Cerebellar cortex (tissue), 1 donor: ENCODE measurements at regions not wholly inside any gene's neighbourhood (a gene's known extent, or its start where the extent isn't known, plus 50 kb on each side); places are given as distances from the start of the nearest gene placed in this dataset.

ENCODE experiments used
- DNase-seq: peaks from one replicate; pipeline ENCODE4 v3.0.0-alpha.2; 2015; ENCODE audit warnings: low spot score

DNA sequence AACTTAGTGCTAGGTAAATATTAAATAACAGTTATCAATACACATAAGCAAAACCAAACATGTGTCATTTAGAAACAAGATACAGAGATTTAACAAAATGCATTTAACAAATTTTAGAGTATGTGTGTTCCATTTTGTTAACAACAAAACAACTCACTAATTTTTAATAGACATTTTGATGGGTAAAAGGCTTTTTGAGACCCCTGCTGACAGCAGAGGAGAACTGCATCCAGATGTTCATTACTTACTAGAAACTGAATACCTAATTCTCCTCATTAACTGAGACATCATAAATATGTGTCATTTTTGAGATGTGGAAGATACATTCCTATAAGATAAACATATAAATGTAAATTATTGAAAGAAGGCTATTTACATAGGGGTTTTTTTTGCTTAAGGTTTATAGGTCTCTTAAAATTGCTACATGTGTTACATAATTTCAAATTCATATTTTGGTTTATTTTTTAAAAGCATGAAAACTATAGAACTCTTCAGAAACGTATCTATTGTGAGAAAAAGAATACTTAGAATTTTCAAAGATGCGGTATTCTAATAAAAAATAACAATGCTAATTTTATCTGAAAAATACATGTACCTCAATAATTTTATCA is 1009.8 kb downstream of the TUSC7 start:
- DNase-seq: no peak

DNA sequence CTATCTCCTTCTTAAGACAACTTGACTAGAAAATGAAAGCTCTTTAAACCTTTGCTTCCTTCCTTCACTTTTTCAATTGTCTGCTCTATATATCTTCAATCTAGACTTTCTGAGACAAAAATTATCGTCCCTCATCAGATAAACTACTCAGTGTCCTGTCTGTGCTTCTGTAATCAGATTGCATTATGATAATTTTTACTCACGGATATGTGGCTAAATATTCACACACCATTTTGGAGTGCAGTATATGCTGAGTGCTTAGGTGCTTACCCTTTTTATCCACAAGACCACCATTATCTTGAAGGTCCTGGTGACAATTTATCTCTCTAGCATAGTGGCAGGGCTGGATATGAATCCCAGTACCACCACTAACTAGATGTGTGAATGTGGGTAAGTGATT is 1012.3 kb downstream of the TUSC7 start:
- no peak for DNase-seq

DNA sequence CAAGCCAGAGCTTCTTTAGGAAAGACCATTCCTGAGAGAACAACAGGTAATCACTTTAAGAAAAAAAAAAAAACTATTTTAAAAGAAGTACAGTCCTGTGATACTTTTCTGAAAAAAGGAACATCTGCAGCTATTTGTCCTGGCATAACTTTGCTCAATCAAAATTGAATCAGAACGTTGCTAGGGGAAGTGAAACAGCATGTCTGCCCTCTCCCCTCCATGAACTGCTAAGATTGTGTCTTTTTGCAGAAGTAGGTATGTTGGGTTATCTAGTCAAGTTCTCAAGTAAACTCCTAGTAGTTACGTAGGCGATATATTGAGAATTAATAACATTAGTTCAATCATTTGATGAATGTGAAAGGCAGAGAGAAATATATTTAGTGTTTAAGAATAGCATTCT is 1013.3 kb downstream of the TUSC7 start:
- DNase-seq: no peak

GRCh38 chr3:117723825-117724224 is 1014.2 kb downstream of the TUSC7 start:
- no peak for DNase-seq

DNA sequence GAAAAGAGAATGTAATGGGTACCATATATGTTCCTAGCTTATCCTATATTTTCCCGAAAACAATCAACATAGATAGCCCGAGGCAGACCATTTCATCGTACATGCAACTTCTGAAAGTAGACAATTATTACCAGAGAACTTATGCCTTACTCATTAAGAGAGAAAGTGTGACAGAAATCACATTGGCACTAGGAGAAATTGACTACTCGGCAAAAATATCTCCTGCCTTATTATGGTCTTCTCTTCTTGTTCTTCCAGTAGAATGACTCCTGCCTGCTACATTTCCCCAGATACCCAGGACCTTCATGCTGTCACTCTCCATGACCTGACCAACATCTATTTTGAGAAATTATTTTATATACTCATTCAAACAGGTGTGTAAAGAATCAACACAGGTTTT is 1015.7 kb downstream of the TUSC7 start:
- no peak for DNase-seq

DNA sequence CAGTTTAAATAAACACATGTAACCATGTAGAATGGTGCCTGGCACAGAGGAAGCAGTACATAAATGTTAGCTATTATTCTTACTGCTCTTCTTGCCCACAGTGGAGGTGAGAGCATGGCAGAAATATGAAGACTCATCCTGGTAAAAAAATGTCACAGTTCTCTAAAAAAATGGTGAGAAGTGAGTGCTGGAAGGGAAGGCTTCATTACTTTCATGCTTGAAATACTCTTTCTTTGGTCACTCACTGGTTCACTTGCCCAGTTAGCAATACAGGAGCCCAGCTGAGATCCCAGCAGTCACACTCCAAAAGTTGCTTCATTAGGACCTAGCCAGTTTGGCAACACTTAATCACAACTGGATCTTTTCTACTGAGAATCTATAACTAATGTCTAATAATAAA is 1017.2 kb downstream of the TUSC7 start:
- no peak for DNase-seq

DNA sequence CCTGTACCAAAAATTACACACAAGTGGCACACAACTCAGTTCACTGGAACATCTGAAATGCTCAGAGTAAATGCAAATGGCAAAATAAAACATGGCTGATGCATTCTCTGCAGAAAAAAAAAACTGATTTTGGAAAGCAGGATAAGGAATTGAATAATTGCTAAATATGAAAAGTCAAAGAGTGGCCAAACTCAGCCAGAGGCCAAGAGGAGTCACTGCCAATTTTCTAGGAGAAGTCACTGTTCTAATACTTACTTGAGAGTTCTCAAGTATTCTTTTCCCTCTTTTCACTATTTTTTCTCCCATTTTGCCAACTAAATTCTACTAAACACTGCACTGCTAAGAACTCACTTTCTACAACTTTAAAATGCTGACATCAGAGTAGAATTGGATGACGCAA is 1018.6 kb downstream of the TUSC7 start:
- no peak for DNase-seq

GRCh38 chr3:117734496-117734895 is 1024.9 kb downstream of the TUSC7 start:
- no peak for DNase-seq

DNA sequence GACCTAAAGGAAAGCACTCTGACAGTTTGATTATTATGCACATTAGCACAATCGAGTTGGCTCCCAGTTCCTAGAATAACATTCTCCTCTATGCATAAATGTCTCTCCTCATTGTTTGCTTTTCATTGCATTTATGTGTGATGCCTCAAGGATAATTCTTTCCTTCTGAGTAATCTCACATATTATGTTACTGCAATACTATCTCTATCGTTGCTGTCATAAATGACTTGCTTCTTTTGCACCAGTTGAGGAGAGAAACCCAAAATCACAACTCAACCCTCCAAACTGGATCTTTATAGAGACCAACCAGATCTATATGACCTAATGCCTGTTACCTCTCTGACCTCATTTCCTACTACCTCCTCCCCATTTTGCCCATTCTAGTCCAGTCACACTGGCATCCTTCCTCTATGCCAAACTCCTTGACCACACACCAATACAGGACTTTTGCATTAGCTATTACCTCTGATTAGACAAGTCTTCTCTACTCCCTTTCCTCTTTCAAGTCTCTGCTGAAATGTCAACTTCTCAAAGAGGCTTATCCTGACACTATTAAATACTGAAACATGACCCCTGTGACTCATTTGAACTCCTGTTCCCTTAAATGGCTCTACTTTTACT is 1026.0 kb downstream of the TUSC7 start:
- no peak for DNase-seq

DNA sequence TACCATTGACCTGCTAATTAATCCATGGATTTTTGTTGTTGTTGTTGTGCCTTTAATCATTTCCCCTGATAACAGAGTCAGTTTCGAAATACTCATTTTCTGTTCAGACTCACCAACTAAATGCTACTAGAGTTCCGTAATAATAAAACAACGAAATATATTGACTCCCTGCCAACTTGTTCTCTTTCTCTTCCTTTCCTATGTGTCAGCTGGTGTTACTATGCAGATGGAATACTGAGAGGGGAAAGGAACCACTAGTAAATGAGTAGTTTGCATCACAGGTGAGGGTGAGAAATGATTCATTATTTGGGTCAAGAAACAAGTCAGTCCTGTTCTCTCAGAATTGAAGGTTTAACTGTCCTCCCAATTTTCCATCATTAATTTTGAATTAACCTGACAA is 1027.3 kb downstream of the TUSC7 start:
- no peak for DNase-seq

DNA sequence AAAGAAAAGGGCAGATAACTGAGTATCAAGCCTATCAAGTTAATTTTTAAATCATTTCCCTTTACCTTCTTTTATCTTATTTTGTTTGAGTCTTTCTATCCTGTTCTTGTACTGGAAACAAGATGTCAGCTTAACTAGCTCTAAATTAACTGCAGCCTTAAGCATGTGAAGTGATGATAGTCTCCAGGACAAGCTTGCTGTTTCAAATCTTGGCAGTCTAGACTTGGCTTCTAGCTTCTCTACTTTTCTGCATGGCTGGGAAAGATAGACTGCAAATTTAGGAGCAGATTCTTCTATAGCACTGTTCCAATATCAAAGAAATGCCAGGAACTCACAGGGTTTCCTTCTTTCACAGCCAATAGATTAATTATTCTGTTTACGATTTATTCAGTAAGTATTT is 1034.4 kb downstream of the TUSC7 start:
- peak; percentile 18 for DNase-seq

- DNase-seq: no peak
Measured at GRCh38 chr3:117744935-117745334, 1035.4 kb downstream of the TUSC7 start.

GRCh38 chr3:117745516-117745915 is 1035.9 kb downstream of the TUSC7 start:
- DNase-seq: no peak

- peak; percentile 89 for DNase-seq
Measured at GRCh38 chr3:117746066-117746465, 1036.5 kb downstream of the TUSC7 start.

DNA sequence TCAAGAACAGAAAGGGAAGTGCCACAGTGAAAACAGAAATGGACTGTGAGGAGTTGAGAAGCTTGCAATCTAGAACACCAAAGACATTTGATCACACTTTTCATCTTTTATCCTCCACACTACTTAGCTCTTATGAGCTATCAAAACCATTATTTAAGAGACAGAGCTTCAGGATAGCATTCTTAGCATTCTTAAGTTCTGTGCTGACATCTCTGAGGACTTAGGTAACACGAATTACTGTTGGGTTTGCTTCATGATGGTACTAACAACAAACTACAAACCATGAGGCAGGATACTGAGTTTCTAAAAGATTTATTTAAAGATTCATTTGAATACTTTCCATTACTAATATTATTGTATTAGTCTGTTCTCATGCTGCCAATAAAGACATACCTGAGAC is 1038.6 kb downstream of the TUSC7 start:
- DNase-seq: no peak

DNA sequence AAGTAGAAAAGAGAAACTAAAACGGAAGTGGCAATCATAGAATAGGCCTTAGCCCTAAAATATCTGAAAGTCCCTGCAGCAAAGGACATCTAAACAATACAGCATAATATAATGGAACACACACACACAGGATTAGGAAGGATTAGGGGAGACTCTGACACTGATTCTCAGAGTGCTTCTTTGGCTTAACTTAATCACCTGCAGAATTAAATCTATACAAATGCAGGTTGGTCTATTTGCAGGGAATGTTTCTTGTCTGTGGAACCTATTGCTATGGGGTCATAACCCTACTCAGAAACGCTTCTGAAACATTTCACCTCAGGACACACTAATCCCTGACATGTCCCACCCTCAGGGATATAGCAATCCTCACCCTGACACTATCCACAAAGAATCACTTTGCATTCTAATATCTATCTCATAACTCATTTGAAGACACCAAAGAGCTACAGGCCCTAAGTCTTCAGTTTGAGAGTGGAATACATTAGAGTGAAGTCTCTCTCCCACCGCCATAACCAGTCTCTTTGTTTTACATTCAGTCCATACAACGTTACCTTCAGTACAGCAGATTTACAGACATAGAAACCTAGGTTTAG is 1041.2 kb downstream of the TUSC7 start:
- DNase-seq: no peak

GRCh38 chr3:117751651-117752050 is 1042.1 kb downstream of the TUSC7 start:
- DNase-seq: no peak

DNA sequence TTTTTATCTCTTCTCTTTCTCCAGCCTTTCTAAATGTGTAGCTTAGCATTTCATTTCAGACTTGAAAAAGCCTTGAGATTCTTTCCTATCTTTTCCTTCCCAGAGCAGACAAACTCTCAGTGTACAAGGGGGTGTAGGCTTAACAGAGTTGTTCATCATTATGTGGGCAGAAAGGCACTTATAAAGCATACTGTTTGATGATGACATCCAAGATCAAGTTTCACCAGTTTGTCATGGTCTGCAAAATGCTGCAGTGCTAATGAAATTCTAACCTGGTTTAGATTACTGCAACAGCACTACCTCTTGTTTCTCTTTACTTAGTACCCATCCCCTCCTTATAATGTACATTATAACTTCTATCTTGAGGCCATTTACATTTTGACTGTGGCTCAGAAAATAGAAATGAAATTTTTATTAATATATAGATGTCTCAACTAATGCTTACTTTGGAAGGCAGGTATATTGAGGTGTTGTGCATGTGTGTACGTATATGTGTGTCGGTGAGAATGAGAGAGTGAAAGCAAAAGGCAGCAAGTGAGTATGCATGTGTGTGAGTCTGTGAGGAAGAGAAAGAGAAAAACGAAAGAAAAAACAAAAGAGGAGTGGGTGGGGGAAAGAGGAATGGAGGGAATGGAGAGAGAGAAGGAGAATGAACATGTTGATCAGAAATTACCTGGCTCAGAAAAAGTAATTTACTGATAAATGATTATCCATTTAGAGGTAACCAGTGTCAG is 1043.6 kb downstream of the TUSC7 start:
- DNase-seq: no peak

DNA sequence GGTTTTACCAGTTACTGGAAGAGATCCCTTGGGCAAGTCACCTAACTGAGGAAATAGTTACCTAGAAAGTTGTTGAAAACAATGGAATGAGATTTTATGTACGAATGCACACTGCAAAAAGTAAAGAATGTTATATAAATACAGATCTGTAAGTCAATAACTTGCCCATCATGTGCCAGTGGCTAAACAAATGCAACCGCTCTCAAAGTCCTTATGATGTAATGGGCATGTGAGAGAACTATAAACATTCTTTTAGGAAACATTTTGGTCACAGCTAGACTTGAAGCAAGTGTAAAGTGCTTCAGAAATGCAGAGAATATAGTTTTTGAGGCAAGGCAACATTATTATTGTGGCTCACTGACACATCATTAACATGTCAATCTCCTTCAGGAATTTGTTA is 1044.5 kb downstream of the TUSC7 start:
- DNase-seq: no peak

GRCh38 chr3:117754841-117755240 is 1045.3 kb downstream of the TUSC7 start:
- no peak for DNase-seq

DNA sequence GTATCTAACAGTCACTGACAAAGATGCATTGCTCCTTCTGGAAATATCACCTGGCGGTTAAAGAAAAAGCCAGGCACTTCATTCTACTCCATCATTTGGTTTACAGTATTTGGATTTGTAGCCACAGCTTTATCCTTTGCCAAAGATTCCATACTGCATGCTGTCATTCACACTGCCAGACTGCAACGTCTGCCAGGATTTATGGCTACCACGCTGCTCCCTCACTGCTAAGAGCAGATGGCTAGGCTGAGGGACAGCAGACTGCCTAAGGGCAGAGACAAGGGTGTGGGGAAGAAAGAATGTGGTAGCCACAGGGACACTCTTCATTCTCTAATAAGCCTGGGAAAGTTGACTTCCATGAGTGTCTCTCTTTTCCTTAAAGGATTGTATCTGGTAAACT is 1047.0 kb downstream of the TUSC7 start:
- peak; percentile 92 for DNase-seq

DNA sequence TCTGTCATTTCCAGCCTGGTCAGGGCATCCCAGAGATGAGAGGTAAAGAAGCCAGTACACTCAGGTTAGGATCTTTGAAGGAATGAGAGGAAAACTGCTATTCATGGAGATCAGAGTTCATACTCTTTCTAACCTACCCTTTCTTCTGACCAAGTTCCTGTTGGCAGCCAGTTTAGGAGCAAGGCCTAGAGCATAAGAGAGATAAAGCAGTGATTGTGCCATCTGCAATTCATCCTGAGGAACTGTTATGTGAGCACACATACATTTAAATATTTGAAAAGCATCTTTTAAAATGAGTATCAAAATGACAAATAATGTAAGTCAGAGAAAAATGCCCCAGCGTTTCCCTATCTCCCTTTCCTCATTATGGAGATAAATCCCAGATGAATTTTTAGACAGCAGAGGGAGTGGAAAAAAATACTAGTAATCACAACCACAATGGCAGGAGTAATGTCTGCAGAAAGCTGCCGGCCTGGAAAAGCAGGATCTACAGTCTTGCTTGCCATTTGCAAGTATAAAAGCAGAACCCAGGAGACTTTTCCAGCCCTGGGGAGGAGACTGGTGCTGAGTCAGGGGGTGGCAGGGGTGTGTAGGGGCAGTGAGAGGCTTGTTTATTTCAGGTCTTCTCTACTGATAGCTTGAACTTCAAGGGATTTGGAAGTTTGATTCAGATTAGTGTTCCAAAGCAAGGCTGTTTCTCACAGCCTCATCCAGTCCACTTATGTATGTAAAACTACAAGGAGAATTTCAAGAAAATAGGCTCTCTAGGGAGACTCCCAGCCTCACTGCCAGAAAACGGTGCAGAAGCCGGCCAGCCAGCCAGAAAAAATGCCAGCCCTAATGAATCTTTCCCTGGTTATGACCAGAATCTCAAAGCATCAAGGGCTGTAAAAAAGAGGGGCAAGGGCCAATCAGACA is 1052.4 kb downstream of the TUSC7 start:
- no peak for DNase-seq
